ENCODE measurements at regions not wholly inside any gene's neighbourhood (a gene's known extent, or its start where the extent isn't known, plus 50 kb on each side); places are given as distances from the start of the nearest gene placed in this dataset.

GRCh38 chr13:95447814-95448213 is 104.7 kb upstream of the CLDN10 start:
- no peak for DNase-seq (ENCODE audit: low read depth)

GRCh38 chr13:95451656-95452055 is 100.9 kb upstream of the CLDN10 start:
- no peak for DNase-seq (ENCODE audit: low read depth)

DNA sequence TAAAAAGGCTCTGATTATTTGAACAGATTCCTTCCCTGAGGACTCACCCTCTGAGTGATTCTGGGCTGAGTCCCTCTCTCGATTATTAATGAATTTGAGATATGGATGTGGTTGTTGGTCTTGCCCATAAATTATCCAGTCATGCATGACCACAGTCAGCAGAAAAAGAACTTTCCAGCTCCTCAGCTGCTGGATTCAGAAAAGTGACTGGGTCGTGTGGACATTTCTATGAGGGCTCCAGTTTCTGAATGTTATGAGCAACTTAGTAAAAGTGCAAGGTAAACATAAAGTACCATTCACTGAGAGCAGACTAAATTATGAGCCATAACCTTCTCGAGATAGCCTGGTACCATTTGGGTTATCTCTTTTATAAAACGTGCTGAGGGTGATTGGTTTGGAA is 100.1 kb upstream of the CLDN10 start:
- DNase-seq (ENCODE audit: low read depth), result no peak

DNA sequence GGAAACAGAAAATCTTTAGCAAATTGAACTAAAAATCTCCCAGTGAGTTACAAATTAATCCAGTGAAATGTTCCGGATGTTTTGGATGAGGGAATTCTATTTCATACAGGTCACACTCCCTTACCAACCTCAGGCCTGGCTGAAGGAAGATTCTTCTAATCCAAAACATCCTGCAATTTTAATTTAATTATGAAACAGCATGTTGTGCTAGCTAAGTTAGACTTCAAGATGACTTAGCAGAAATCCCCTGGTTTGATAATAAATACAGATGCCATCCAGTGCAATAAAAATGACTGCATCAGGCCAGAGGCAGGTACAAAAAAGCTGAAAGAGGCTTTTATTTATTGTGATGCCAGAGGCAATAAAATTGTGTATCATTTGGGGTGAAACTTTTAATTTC is 96.7 kb upstream of the CLDN10 start:
- no peak for DNase-seq (ENCODE audit: low read depth)

DNA sequence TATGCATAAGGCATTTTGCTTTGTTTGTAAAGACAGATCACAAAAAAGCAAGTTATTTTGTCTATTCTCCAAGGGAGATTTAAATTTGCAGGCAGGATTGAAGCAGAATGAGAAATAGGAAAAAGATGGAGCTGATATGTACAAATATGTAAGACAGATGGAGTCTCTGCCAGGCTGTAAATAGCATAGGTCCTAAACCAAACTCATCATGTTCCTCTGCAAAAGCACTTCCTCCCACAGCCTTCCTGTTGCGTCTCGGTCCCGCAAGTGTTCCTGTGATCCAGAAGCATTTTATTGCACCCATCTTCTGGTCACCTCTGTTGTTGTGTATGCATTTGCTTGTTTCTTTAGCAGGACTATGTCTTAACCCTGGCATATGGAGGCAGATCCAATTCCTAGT is 95.7 kb upstream of the CLDN10 start:
- no peak for DNase-seq (ENCODE audit: low read depth)

- no peak for DNase-seq (ENCODE audit: low read depth)
Observed at GRCh38 chr13:95457294-95457693, 95.2 kb upstream of the CLDN10 start.

GRCh38 chr13:95462801-95463200 is 89.7 kb upstream of the CLDN10 start:
- no peak for DNase-seq (ENCODE audit: low read depth)

DNA sequence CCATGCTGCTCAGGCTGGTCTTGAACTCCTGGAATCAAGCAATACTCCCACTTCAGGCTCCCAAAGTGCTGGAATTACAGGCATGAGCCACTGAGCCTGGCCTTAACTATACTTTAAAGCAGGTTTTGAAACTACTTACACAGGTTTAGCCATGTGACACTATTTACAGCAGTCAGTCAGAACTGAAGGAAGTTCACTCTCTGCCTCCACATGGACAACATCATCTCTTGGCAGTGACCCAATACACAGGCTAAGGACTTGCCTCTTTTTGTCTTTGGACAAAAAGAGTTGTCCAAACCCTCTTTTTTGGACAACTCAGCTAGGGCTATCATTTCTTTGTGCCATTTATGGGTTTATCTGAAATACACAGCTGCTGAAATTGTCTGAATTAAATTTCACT is 89.0 kb upstream of the CLDN10 start:
- DNase-seq (ENCODE audit: low read depth), result no peak

DNA sequence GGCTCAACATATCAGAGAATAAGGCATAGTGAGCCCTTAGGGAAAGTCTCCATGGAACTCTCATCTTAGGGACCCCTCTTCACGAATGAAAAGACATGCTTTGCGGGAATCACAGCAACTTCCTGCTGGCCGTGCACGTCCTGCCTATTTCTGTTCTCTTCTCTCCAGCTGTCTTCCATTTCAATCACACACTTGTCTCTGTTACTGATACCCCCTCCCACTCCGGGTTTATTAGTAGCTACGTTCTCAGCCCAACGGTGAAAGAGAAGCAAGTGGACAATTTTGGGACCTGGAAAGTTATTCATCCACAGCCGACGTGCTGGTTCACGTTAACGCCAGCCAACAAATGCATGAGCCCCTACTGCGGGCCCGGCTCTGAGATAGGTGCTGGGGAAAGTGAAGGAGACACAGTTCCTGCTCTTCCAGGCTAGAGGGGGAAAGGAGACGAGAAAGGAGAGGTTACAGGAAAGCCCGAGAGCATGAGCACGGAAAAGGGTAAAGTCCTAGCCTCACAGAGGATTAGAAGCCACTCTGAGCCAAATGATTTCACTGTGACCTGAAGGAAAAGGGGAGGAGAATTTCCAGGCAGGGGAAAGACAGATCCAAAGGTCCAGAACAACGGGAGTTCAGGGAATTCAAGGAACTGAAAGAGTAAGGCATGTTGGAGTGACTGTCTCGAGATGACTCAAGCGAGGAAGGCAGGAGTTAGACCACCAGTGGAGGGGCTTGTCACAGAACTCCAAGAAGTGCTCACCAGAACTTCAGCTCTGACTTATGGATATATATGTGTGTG is 81.8 kb upstream of the CLDN10 start:
- no peak for DNase-seq (ENCODE audit: low read depth)

- no peak for DNase-seq (ENCODE audit: low read depth)
Observed at GRCh38 chr13:95471960-95472359, 80.6 kb upstream of the CLDN10 start.

DNA sequence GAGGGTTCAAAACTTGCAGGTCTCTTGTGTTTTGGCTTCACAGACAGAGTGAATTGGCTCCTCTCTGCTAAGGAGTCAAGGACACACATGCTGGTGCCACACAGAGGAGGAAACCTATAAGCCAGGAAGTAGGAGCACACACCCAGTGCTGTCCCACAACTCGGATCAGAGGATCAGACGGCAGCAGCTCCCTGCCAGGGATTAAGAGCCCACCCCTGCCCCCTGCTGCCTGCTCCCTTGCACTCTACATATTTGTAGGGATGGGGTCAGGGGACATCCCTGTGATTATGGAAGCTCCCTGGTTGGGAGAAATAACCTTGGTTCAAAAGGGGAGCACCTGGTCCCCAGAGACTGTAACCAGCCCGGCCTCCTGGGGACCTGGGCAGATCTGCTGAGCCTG is 77.5 kb upstream of the CLDN10 start:
- no peak for DNase-seq (ENCODE audit: low read depth)

- DNase-seq (ENCODE audit: low read depth), result no peak
Observed at GRCh38 chr13:95477187-95477586, 75.3 kb upstream of the CLDN10 start.

- DNase-seq (ENCODE audit: low read depth), result no peak
Observed at GRCh38 chr13:95479731-95480130, 72.8 kb upstream of the CLDN10 start.

DNA sequence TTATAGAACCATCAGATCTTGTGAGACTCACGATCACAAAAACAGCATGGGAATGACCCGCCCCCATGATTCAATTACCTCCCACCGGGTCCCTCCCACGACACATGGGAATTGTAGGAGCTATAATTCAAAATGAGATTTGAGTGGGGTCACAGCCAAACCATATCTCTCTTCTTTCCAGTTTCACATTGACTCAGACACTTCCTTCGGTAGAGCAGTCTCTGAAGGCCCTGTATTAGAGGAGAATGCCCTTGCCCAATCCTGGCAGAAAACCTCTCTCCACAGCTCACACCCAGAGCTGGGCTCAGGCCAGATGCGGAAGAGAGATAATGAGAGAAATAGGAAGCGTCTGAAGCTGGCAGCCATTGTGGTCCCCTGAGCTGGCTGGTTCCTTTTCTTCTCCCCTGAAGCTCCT is 72.4 kb upstream of the CLDN10 start:
- DNase-seq (ENCODE audit: low read depth), result no peak

DNA sequence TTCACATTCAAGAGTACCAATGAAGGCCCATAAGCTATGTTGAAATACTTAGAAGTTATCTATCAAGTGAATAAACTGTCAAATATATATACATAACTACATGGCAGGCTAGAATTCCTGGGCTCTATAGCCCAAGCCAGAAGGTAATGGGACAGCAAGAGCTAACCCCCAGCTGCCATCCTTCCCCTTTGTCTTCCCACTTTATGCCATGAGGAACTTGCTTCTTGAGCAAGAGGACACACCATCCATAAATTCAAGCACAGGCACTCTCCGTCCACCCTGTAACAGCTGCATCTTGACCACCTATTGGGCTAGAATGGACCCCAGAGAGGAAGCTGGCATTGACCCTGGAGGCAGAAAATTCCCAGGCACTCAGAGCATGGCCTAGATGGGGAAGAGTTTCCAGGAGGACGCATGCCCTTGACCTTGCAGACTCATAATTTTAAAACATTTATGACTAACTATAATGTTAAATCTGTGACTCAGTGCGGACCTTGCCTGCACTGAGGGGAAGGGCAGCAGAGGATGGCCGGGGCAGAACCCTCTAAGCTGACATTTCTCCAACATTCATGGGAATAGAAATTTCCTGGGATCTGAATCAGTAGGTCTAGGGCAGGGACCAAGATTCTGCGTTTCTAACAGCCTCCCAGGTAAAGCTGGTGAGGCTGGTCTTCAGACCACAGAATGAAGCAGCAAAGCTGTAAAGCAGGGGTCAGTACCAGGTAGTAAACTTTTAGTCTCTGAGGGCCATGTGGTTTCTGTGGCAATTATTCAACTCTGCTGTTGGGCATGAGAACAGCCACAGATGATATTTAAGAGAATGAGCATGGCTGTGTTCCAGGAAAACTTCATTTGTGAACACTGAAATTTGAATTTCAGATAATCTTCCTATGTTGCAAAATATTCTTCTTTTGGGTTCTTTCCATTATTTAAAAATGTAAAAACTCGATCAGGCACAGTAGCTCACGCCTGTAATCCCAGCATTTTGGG is 71.4 kb upstream of the CLDN10 start:
- no peak for DNase-seq (ENCODE audit: low read depth)

DNA sequence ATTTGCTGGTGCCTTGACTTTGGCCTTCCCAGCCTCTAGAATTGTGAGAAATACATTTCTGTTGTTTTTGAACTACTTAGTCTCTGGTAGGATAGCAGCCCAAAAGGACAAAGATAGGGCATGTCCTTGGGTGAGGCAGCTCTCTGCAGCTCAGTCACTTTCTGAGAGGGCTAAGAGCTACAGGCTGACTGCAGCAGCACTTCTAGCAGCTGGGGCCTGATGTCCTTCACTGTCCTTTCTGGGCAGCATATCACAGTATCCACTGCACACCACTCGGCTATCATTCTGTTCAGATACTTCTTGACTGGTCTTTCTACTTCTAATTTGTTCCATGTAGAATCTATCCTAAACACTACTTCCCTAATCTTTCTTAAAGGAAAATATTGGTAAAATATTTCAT is 68.5 kb upstream of the CLDN10 start:
- no peak for DNase-seq (ENCODE audit: low read depth)

DNA sequence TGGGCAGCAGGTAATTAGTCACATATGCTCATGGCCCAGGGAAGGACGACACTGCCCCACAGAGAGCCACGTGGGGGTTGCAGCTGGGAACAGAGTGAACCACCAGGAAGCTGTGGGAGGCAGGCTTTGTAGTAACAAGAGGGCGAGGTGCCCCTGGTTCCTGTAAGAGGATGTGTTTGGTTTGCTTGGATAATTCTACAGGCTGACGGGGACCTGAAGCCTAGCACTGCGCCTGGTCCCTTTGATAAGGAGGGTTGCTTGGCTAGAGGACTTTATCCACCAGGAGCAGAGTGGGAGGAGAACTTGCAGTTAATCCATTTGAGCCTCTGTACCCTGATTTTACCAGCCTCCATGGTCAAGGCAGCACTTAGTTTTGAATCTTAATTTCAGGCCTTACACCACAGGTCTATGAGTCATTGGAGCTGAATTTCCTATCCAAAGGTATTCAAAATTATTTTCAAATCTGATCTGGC is 67.4 kb upstream of the CLDN10 start:
- no peak for DNase-seq (ENCODE audit: low read depth)

- DNase-seq (ENCODE audit: low read depth), result no peak
Observed at GRCh38 chr13:95485518-95486144, 66.9 kb upstream of the CLDN10 start.

DNA sequence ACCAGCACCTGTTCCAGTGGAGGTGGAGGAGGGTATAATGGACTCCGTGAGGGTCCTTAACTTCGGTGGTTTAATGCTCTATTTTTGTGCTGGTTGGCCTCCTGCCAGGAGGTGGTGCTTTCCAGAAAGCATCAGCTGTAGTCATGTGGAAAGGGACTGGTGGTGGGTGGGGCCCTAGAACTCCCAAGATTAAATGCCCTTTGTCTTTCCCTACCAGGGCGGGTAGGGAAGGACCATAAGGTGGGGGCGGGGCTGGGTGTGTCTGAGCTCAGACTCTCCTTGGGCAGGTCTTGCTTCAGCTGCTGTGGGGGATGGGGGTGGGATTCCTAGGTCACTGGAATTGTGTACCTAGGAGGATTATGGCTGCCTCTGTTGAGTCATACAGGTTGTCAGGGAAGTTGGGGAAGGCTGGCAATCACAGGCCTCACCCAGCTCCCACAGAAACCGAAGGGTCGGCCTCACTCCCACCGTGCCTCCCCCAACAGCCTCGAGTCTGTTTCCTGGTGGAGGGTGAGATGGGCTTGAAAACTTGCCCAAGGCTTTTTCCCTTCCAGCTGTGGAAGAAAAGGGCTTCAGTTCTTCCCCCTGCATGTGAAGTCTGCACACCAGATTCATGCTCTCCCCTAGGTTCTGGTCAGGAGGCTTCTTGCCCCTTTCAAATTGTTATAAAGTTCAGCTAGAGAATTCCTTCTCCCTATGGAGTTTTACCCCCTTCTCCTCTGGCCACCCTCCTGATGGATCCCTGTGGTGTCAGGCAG is 60.3 kb upstream of the CLDN10 start:
- DNase-seq (ENCODE audit: low read depth), result no peak

GRCh38 chr13:95494082-95494681 is 58.3 kb upstream of the CLDN10 start:
- peak; percentile 24 for DNase-seq (ENCODE audit: low read depth)

- DNase-seq (ENCODE audit: low read depth), result no peak
Observed at GRCh38 chr13:95496485-95496884, 56.0 kb upstream of the CLDN10 start.
